ENCODE measurements at regions not wholly inside any gene's neighbourhood (a gene's known extent, or its start where the extent isn't known, plus 50 kb on each side); places are given as distances from the start of the nearest gene placed in this dataset.

DNA sequence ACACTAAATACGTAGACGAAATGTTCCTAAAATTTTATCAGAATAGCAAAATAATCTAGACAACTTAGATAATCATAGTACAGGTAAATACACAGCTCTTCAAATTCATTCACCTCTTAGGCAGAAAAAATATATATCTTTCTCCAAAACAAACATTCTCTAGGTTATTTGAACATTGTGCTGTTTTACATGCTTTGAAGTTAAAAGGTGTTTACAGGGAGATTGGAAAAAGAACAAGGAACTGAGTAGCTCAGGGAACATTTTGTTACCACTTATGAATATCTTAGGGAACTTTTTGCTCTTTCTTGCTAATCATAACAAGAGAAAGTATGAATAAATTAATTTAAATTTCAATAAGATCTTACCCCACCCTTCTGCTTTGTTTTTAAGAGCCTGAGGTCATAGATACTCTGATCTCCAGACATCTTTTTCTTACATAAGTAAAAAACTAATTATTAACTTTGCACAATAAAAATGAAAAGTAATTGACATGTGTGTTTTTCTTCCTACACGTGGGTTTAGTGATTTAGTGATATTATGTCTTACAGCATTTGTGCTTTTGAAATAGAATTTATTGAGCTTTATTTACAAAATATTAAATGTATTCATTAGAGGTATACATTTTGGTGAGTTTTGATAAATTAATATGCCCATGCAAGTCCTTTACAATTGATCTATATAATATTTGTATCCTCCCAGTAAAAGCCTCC lies 1141.4 kb upstream of the EYS start:
- TF ChIP-seq, protein P1, sequence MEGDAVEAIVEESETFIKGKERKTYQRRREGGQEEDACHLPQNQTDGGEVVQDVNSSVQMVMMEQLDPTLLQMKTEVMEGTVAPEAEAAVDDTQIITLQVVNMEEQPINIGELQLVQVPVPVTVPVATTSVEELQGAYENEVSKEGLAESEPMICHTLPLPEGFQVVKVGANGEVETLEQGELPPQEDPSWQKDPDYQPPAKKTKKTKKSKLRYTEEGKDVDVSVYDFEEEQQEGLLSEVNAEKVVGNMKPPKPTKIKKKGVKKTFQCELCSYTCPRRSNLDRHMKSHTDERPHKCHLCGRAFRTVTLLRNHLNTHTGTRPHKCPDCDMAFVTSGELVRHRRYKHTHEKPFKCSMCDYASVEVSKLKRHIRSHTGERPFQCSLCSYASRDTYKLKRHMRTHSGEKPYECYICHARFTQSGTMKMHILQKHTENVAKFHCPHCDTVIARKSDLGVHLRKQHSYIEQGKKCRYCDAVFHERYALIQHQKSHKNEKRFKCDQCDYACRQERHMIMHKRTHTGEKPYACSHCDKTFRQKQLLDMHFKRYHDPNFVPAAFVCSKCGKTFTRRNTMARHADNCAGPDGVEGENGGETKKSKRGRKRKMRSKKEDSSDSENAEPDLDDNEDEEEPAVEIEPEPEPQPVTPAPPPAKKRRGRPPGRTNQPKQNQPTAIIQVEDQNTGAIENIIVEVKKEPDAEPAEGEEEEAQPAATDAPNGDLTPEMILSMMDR (IDR thresholded peaks at IDR 0.05) = no peak
- no peak for TF ChIP-seq POLR2AphosphoS5 (IDR thresholded peaks at IDR 0.05; ENCODE audit: insufficient read depth in 1 of 2, low read depth in 1 of 2)
- TF ChIP-seq POLR2A (IDR thresholded peaks at IDR 0.05) = no peak

Measured in vagina (tissue), 2 donors.